ENCODE measurements at regions not wholly inside any gene's neighbourhood (a gene's known extent, or its start where the extent isn't known, plus 50 kb on each side); places are given as distances from the start of the nearest gene placed in this dataset.

DNA sequence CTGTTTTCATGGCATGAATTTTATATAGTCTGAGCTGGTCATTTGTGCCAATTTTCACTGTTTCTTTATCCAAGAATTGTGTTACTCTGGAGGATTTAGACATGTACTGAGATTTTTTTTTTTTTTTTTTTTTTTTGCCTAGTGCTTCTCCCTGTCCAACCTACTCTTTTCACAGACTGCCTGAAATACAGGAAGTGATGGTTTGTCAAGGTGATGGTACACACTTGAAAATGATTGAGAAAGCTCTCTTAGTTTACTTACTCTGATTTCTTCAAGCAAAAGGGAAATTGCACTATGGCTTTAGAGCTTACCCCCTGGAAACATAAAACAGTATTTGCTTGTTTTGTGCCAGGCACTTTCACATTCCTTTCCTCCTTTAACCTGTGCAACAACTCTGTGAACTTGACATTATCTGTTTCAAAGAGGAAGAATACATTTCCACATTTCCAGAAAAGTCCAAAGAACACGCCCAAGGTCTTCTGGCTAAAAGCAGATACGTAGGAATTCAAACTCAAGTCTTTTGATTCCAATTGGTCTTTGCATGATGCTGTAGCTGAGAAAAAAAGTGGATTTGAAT is 181.1 kb downstream of the SLC15A5 start:
- no peak overlapping the region for H2BK15ac ChIP-seq (ENCODE audit: low read length)
- FAIRE-seq (no peak), DNase-seq (ENCODE audit: low read depth in 1 of 2, low spot score in 2 of 2) (no peak)
- H2BK20ac ChIP-seq (ENCODE audit: low read length) = no peak overlapping the region
- no peaks in the 10 kb centered on the region for H4K20me1 ChIP-seq (replicated peaks in 1 of 2; ENCODE audit: control insufficient read depth in 1 of 2, insufficient read depth in 2 of 2, low read length in 2 of 2)
- no peaks in the 10 kb centered on the region for H3K79me2 ChIP-seq (ENCODE audit: control insufficient read depth in 1 of 2, insufficient read depth in 2 of 2, low read length in 2 of 2)
- H3K4me2 ChIP-seq (ENCODE audit: insufficient read depth in 1 of 2, low read depth in 2 of 2, low read length in 2 of 2) = no peak overlapping the region
- no peak overlapping the region for H3K4ac ChIP-seq (replicated peaks; ENCODE audit: insufficient read length, low read depth, low read length)
- H3K79me1 ChIP-seq (ENCODE audit: low read depth, low read length) = no peaks in the 10 kb centered on the region
- no peak overlapping the region for H3K23ac ChIP-seq (ENCODE audit: insufficient read length)
- H2AFZ ChIP-seq (ENCODE audit: low read length) = no peak overlapping the region
- no peak overlapping the region for H3K56ac ChIP-seq (replicated peaks; ENCODE audit: insufficient read length, low read depth, low read length)
- no peak overlapping the region for H2BK120ac ChIP-seq (replicated peaks; ENCODE audit: low read depth, low read length)
- WGBS, 2 experiments (ENCODE audit: extremely low coverage in 1 of 2, insufficient coverage in 1 of 2, insufficient read length in 1 of 2, insufficient replicate concordance in 2 of 2, low coverage in 1 of 2, low lambda C conversion rate in 2 of 2, missing lambda C conversion rate in 1 of 2) = 86% methylated on average over 2 of the region's 2 CpGs; no CpG with 5 or more reads in 1 of the 2 experiments
- H3K23me2 ChIP-seq (ENCODE audit: low read depth, low read length) = no peaks in the 10 kb centered on the region
- no peak for TF ChIP-seq TAF7 (optimal IDR thresholded peaks at IDR 0.05; ENCODE audit: borderline replicate concordance, low read depth, low read length)
- no peak for TF ChIP-seq CREB1 (IDR thresholded peaks at IDR 0.05)
- no peak for TF ChIP-seq CBX8 (IDR thresholded peaks at IDR 0.05; ENCODE audit: borderline replicate concordance, low read depth, low read length)
- ChIA-PET CTCF (ENCODE audit: partially characterized antibody) (interaction anchor here (0.7 to 1.1 kb wide), 3 partner anchors 17 to 1428 kb away, joined by 3 to 9 read pairs (median 3); no protein-coding TSS in a partner anchor), POLR2A (ENCODE audit: partially characterized antibody) (no interaction called here)
- H3K9me3 ChIP-seq (ENCODE audit: insufficient read depth in 2 of 2, low read depth in 1 of 2, low read length in 1 of 2) = 0 out of 4 replicates have a peak, but pooled peaks cover 0 to 2% of the 10 kb centered on the region in 2 experiments
- no peak overlapping the region for H2BK5ac ChIP-seq (ENCODE audit: low read depth, low read length)
- no peak overlapping the region for H2BK12ac ChIP-seq (ENCODE audit: low read depth, low read length)
- H3K4me1 ChIP-seq (replicated peaks in 1 of 4; ENCODE audit: control insufficient read depth in 3 of 4, insufficient read depth in 4 of 4, low read length in 3 of 4) = no peaks in the 10 kb centered on the region
- no peak overlapping the region for H3K9ac ChIP-seq (replicated peaks in 1 of 4; ENCODE audit: extremely low read depth in 1 of 4, low read depth in 3 of 4, low read length in 3 of 4)
- H4K5ac ChIP-seq (ENCODE audit: insufficient read length, low read depth, low read length) = no peak overlapping the region
- H3K4me3 ChIP-seq (ENCODE audit: extremely low read depth in 1 of 4, insufficient read depth in 2 of 4, low read depth in 3 of 4, low read length in 4 of 4) = no peak overlapping the region
- H4K91ac ChIP-seq (replicated peaks; ENCODE audit: insufficient read length, low read length) = no peak overlapping the region
- H4K8ac ChIP-seq (ENCODE audit: extremely low read depth, insufficient read depth, low read length) = no peak overlapping the region
- no peak overlapping the region for H3K18ac ChIP-seq (ENCODE audit: extremely low read depth, low read length)
- no peak overlapping the region for H3K14ac ChIP-seq (ENCODE audit: insufficient read length)
- no peak overlapping the region for H2AK5ac ChIP-seq (ENCODE audit: low read depth, low read length)
- no peaks in the 10 kb centered on the region for H3K36me3 ChIP-seq (ENCODE audit: control insufficient read depth in 2 of 4, insufficient read depth in 4 of 4, low read length in 3 of 4)
- no peak overlapping the region for H3K27ac ChIP-seq (ENCODE audit: low read depth, low read length)
- peaks cover 0 to 1% (median 0%) of the 10 kb centered on the region in 4 experiments; a peak in 1 of 7 replicates for H3K27me3 ChIP-seq (replicated peaks in 1 of 4; ENCODE audit: control insufficient read depth in 3 of 4, extremely low read depth in 1 of 4, insufficient read depth in 3 of 4, low read length in 3 of 4)
